ENCODE measurements at regions not wholly inside any gene's neighbourhood (a gene's known extent, or its start where the extent isn't known, plus 50 kb on each side); places are given as distances from the start of the nearest gene placed in this dataset.
"Not testable (repeated sequence)": the region's sequence is repeated elsewhere in the genome, so short reads cannot be mapped to it uniquely, and the experiment has no call there.

DNA sequence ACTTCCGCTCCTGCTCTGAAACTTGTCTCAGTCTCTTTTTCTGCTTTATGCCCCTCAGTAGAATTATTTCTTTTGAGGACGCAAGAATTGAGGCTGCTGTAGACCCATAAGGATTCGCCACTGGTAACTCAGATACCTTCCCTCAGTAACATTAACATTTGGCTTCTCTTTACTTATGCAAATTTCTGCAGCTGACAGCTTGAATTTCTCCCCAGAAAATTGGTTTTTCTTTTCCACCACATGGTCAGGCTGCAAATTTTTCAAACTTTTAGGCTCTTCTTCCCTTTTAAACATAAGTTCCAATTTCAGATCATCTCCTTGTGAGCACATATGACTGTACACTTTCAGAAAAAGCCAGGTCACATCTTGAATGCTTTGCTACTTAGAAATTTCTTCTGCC, 839.3 kb upstream of the GRIA3 start:
- in situ Hi-C loops (cut with MboI; ENCODE audit: low sequenced_read_pairs, unreplicated experiment), result no loop called here
- no peak for DNase-seq (ENCODE audit: low spot score)
- no peak for TF ChIP-seq CTCF (IDR thresholded peaks at IDR 0.05; ENCODE audit: borderline replicate concordance, control extremely low read depth, extremely low read depth, insufficient read depth, missing control alignments)

DNA sequence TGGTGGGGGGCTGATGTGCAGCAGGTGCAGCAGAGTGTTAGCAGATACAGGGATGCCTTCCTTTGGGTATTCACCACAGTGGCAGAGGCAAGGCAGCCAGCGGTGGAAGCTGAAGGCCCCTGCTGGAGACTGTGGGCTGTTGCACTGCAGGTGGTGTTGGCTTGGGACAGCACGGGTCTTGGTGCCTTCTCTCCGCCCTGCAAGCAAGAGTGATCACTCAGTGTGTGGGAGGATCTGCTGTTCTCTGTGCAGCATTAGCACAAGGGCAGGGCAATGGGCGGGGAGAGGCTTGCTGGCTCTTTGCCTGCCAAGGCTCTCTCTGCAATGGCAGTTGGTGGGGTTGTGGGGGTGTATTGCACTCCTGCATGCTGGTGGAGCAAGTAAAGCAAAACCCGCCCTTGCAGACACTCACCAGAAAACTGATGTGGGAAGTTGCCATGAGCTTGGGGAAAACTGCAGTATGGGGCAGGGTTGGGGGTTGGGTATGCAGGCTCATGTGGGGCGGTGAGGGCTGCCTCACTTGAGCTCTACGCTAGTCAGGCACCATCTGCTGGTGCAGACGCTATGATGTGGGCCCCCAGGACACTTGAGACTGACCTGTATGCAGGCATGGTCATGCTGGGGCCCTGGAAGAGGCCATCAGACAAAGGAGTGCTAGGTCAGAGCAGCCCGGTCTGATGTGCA, 820.8 kb upstream of the GRIA3 start:
- in situ Hi-C loops (cut with MboI; ENCODE audit: low sequenced_read_pairs, unreplicated experiment), result no loop called here
- TF ChIP-seq CTCF (IDR thresholded peaks at IDR 0.05; ENCODE audit: borderline replicate concordance, control extremely low read depth, extremely low read depth, insufficient read depth, missing control alignments), result no peak
- DNase-seq (ENCODE audit: low spot score), result no peak

DNA sequence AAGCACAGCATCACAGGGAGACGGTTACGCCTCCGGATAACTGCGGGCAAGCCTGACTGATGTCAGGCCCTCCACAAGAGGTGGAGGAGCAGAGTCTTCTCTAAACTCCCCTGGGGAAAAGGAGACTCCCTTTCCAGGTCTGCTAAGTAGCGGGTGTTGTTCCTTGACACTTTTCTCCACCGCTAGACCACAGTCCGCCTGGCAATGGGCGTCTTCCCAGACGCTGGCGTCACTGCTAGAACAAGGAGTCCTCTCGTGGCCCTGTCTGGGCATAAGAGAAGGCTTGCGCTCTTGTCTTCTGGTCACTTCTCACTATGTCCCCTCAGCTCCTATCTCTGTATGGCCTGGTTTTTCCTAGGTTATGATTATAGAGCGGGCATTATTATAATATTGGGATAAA, 808.5 kb upstream of the GRIA3 start:
- in situ Hi-C loops (cut with MboI; ENCODE audit: low sequenced_read_pairs, unreplicated experiment); DNase-seq (ENCODE audit: low spot score): not testable (repeated sequence)

- in situ Hi-C loops (cut with MboI; ENCODE audit: low sequenced_read_pairs, unreplicated experiment), result no loop called here
- no peak for TF ChIP-seq CTCF (IDR thresholded peaks at IDR 0.05; ENCODE audit: borderline replicate concordance, control extremely low read depth, extremely low read depth, insufficient read depth, missing control alignments)
- no peak for DNase-seq (ENCODE audit: low spot score)
These were observed 795.1 kb upstream of the GRIA3 start for GRCh38 chrX:122389005-122389404.

DNA sequence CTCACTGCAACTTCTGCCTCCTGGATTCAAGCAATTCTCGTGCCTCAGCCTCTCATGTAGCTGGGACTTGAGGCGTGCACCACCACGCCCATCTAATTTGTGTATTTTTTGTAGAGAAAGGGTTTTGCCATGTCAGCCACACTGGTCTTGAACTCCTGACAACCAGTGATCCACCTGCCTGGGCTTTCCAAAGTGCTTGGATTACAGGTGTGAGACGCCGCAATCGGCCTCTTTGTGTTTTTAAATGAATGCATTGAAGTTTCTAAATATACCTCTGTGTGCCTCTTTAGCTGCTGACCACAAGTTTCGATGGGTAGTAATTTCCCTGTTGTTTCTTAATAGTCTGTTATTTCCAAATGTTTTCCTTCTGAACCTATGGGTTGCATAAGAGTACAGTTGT, 765.3 kb upstream of the GRIA3 start:
- DNase-seq (ENCODE audit: low spot score), result no peak
- no peak for TF ChIP-seq CTCF (IDR thresholded peaks at IDR 0.05; ENCODE audit: borderline replicate concordance, control extremely low read depth, extremely low read depth, insufficient read depth, missing control alignments)
- in situ Hi-C loops (cut with MboI; ENCODE audit: low sequenced_read_pairs, unreplicated experiment), result no loop called here

- TF ChIP-seq CTCF (IDR thresholded peaks at IDR 0.05; ENCODE audit: borderline replicate concordance, control extremely low read depth, extremely low read depth, insufficient read depth, missing control alignments), result no peak
- in situ Hi-C loops (cut with MboI; ENCODE audit: low sequenced_read_pairs, unreplicated experiment), result no loop called here
- DNase-seq (ENCODE audit: low spot score), result no peak
These were observed 762.5 kb upstream of the GRIA3 start for GRCh38 chrX:122421434-122422121.

GRCh38 chrX:122422547-122422946, 761.5 kb upstream of the GRIA3 start:
- DNase-seq (ENCODE audit: low spot score), result no peak
- in situ Hi-C loops (cut with MboI; ENCODE audit: low sequenced_read_pairs, unreplicated experiment), result no loop called here
- TF ChIP-seq CTCF (IDR thresholded peaks at IDR 0.05; ENCODE audit: borderline replicate concordance, control extremely low read depth, extremely low read depth, insufficient read depth, missing control alignments), result no peak
